GM12874 (cell line): ENCODE measurements at regions not wholly inside any gene's neighbourhood (a gene's known extent, or its start where the extent isn't known, plus 50 kb on each side); places are given as distances from the start of the nearest gene placed in this dataset.

Experiments
- TF ChIP-seq, protein P1 (sequence below): IDR thresholded peaks from 2 replicates; pipeline ENCODE4 v1.5.1; 2011; ENCODE audit warnings: low read depth, mild to moderate bottlenecking, control low read depth, low read length, moderate library complexity; ENCODE audit not compliant: insufficient read depth

DNA sequence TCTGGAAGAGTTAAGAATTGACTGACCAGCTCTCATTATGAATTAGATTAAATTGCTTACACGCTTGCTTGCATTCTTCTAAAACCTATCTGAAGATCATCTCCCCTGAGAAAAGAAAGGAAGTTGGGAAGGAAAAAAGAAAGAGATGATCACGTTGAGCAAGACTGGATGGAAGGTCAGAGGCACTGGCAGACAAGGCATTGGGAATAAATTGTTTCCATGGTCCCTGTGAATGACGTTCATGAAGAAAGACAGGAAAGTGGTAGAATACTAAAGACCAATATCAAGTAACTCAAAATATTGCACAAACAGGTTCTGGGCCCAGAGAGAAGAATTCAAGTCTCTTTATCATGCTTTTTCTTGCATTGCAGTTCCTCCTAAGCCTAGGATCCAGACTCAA is 1045.4 kb upstream of the MAP3K7 start:
- TF ChIP-seq, protein P1, sequence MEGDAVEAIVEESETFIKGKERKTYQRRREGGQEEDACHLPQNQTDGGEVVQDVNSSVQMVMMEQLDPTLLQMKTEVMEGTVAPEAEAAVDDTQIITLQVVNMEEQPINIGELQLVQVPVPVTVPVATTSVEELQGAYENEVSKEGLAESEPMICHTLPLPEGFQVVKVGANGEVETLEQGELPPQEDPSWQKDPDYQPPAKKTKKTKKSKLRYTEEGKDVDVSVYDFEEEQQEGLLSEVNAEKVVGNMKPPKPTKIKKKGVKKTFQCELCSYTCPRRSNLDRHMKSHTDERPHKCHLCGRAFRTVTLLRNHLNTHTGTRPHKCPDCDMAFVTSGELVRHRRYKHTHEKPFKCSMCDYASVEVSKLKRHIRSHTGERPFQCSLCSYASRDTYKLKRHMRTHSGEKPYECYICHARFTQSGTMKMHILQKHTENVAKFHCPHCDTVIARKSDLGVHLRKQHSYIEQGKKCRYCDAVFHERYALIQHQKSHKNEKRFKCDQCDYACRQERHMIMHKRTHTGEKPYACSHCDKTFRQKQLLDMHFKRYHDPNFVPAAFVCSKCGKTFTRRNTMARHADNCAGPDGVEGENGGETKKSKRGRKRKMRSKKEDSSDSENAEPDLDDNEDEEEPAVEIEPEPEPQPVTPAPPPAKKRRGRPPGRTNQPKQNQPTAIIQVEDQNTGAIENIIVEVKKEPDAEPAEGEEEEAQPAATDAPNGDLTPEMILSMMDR = no peak

DNA sequence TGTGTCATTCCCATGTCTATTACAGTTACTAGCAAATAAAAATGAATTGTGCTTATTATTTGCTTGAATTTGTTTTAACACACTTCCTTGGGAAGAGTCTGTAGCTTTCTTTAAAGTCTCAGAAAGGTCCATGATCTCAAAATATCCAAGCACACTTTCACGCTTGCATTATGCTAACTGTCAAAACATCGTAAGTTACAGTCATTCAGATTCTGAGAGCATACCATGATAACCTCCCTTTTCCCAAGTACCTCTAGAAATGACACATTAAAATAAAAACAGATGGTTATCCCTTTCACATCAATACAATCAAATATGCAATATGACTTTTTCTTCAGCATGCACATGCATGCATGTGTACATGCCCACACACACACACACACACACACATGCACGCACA is 1044.4 kb upstream of the MAP3K7 start:
- TF ChIP-seq, protein P1 = no peak

DNA sequence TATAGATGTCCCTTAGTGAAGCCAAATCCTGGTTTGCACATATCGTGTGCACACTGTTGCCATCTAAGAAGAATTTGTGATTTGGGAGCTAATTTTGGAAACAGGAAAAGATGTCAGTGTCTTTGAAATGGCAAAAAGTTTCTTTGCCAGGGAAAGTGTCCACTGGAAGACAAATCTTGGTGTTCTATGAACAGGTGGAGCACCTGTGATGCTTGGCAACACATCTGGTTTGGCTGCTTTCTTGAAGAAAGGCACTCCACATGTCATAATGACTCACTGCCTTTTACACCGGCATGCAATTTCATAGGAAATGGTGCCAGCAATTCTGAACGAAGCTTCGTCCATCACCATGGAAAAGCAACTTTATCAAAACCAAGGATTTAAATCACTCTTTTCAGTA is 1040.0 kb upstream of the MAP3K7 start:
- TF ChIP-seq, protein P1 = no peak

DNA sequence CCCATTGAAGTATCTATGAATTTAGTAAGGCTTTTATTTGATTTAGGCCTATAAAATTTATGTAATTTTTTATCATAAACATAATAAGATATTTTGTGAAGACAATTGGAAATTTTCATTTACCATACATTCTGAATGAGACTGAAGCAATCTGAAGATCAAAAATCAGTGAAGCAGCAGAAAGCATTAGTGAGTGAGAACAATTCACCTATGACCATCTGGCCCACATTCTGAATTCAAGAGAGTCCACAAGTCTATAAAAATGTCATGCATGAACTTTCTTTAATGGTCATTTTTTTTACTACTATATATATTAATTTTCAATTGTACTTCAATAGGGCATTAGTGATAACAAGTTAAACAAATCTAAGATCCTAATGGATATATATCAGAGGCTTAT is 1026.6 kb upstream of the MAP3K7 start:
- TF ChIP-seq, protein P1 = no peak

DNA sequence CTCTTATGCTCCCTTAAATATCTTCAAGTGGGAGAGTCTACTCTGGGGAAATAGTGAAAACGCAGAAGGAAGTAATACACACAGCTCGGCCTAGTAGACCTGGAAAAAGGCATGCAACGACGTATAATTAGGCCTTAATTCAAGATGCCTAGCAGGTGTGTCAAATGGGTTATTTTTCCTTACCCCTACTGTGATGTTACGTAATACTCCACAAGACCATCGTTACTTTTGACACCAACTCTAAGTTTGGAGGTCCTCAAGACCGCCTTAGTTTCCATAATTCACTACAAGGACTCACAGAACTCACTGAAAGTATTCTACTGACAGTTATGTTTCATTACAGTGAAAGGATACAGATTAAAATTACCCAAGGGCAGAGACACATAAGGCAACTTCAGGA is 1024.3 kb upstream of the MAP3K7 start:
- TF ChIP-seq, protein P1 = no peak

DNA sequence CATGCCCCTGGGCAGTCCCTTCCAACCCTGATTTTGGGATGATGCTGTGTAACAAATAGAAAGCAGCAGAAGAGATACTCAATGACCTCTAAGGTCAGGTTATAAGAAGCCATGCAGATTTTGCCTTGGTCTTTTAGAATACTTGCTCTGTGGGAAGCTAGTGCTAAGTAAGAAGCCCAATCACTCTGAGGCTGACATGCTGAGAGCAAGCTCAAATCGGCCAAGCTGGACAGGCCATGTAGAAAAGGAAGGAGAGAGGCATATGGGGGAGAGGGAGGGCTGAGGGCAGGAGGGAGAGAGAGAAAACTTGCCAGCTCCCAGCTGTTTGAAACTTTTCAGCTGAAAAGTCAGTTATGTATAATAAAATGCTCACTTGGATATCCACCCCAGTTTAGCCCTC is 1021.6 kb upstream of the MAP3K7 start:
- TF ChIP-seq, protein P1 = no peak

DNA sequence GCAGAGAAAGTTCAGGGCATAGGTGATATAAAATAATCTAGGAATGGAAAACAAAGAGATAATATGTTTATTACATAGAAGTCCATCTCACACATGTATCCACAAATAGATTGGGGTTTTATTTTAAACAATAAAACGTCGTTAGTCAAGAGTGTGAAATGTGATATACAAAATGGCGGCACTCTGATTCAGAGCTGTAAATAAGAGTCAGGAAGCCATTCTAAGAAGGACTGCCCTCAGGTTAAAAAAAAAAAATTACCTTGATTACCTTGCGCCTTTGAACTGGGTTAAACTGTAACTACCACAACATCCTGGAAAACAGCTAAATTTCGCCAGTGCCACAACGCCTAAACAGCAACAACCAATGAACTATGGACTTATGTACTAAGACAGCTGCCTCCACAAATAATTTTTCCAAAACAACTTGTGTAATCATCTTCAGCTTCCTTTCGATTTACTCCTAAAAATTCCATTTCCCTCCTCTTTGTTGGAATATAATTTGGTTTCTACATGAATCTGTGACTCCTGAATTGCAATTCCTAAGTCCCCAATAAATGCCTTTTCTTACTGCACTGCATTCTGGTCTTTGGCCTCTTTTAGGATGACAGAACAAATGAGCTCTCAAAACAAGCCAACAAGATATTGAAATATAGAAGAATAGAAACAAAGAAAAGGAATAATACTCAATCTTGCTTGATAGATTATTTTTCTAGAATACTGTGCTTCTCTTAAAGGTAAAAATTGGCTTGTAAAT is 1019.5 kb upstream of the MAP3K7 start:
- TF ChIP-seq, protein P1 = no peak
